ENCODE measurements at regions not wholly inside any gene's neighbourhood (a gene's known extent, or its start where the extent isn't known, plus 50 kb on each side); places are given as distances from the start of the nearest gene placed in this dataset.

DNA sequence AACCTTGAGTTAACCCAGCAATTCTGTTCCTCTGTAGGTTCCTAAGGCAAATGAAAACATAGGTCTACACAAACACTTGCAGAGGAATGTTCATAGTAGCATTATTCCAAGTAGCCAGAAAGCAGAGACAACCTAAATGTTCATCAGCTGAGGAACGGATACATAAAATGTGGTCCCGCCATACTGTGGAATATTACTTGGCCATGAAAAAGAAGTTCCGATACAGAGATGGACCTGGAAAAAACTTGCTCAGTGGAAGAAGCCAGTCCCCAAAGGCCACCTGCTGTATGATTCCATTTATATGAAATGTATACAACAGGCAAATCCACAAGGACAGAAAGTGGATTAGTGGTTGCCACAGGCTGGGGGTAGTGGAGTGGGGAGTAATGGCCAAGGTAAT, 53.0 kb downstream of the ARHGEF18 start:
- Histone ChIP-seq H3K18ac (ENCODE audit: extremely low read depth, low read length) (no peak overlapping the region), H4K8ac (ENCODE audit: extremely low read depth, insufficient read depth, low read length) (no peak overlapping the region), H2BK20ac (ENCODE audit: low read length) (no peak overlapping the region), H2BK15ac (ENCODE audit: low read length) (no peak overlapping the region), H3K56ac (replicated peaks; ENCODE audit: insufficient read length, low read depth, low read length) (no peak overlapping the region), H3K9ac (replicated peaks in 1 of 4; ENCODE audit: extremely low read depth in 1 of 4, low read depth in 3 of 4, low read length in 3 of 4) (no peak overlapping the region), H3K27ac (ENCODE audit: low read depth, low read length) (no peak overlapping the region), H3K36me3 (ENCODE audit: control insufficient read depth in 2 of 4, insufficient read depth in 4 of 4, low read length in 3 of 4) (no peaks in the 10 kb centered on the region), H2AFZ (ENCODE audit: low read length) (no peak overlapping the region), H3K79me1 (ENCODE audit: low read depth, low read length) (peaks cover 9% of the 10 kb centered on the region), H2AK5ac (ENCODE audit: low read depth, low read length) (no peak overlapping the region), H3K4me1 (replicated peaks in 1 of 4; ENCODE audit: control insufficient read depth in 3 of 4, insufficient read depth in 4 of 4, low read length in 3 of 4) (peaks cover 2 to 6% (median 3%) of the 10 kb centered on the region in 4 experiments; a peak in 6 of 7 replicates), H3K9me3 (ENCODE audit: insufficient read depth in 2 of 2, low read depth in 1 of 2, low read length in 1 of 2) (no peaks in the 10 kb centered on the region), H3K4ac (replicated peaks; ENCODE audit: insufficient read length, low read depth, low read length) (no peak overlapping the region), H2BK5ac (ENCODE audit: low read depth, low read length) (no peak overlapping the region), H4K91ac (replicated peaks; ENCODE audit: insufficient read length, low read length) (no peak overlapping the region), H2BK12ac (ENCODE audit: low read depth, low read length) (no peak overlapping the region), H4K20me1 (replicated peaks in 1 of 2; ENCODE audit: control insufficient read depth in 1 of 2, insufficient read depth in 2 of 2, low read length in 2 of 2) (peaks cover 2 to 6% of the 10 kb centered on the region in 2 experiments), H4K5ac (ENCODE audit: insufficient read length, low read depth, low read length) (no peak overlapping the region), H3K4me2 (ENCODE audit: insufficient read depth in 1 of 2, low read depth in 2 of 2, low read length in 2 of 2) (no peak overlapping the region), H3K79me2 (ENCODE audit: control insufficient read depth in 1 of 2, insufficient read depth in 2 of 2, low read length in 2 of 2) (peaks cover 3 to 80% of the 10 kb centered on the region in 2 experiments; a peak in 3 of 4 replicates), H3K4me3 (ENCODE audit: extremely low read depth in 1 of 4, insufficient read depth in 2 of 4, low read depth in 3 of 4, low read length in 4 of 4) (no peak overlapping the region), H3K14ac (ENCODE audit: insufficient read length) (no peak overlapping the region), H2BK120ac (replicated peaks; ENCODE audit: low read depth, low read length) (no peak overlapping the region), H3K27me3 (replicated peaks in 1 of 4; ENCODE audit: control insufficient read depth in 3 of 4, extremely low read depth in 1 of 4, insufficient read depth in 3 of 4, low read length in 3 of 4) (no peaks in the 10 kb centered on the region), H3K23me2 (ENCODE audit: low read depth, low read length) (no peaks in the 10 kb centered on the region), H3K23ac (ENCODE audit: insufficient read length) (no peak overlapping the region)
- ChIA-PET CTCF (ENCODE audit: partially characterized antibody) (no interaction called here), POLR2A (ENCODE audit: partially characterized antibody) (no interaction called here)
- no peak for FAIRE-seq
- WGBS, 2 experiments (ENCODE audit: extremely low coverage in 1 of 2, insufficient coverage in 1 of 2, insufficient read length in 1 of 2, insufficient replicate concordance in 2 of 2, low coverage in 1 of 2, low lambda C conversion rate in 2 of 2, missing lambda C conversion rate in 1 of 2): 94% methylated on average over 3 of the region's 3 CpGs; no CpG with 5 or more reads in 1 of the 2 experiments
- TF ChIP-seq EGR1 (IDR thresholded peaks at IDR 0.05; ENCODE audit: borderline replicate concordance, low read depth, low read length) (no peak), GABPA (IDR thresholded peaks at IDR 0.05; ENCODE audit: borderline replicate concordance, insufficient read depth, low read length) (no peak), KDM1A (IDR thresholded peaks at IDR 0.05; ENCODE audit: borderline replicate concordance, low read length) (peak; percentile 71; the same call in 1 of the 2 replicates)
- no peak for DNase-seq (ENCODE audit: low read depth in 1 of 2, low spot score in 2 of 2)
